HG03457 (cell line): ENCODE measurements at regions not wholly inside any gene's neighbourhood (a gene's known extent, or its start where the extent isn't known, plus 50 kb on each side); places are given as distances from the start of the nearest gene placed in this dataset.
A peak's percentile ranks its signal among the peaks of the same experiment; 100 is the strongest.

ENCODE experiments used
- ATAC-seq: cut with Tn5 transposase; IDR thresholded peaks from one replicate; pipeline ENCODE4 v1.9.1; 2021; ENCODE audit warnings: moderate number of reproducible peaks; ENCODE audit not compliant: unreplicated experiment

DNA sequence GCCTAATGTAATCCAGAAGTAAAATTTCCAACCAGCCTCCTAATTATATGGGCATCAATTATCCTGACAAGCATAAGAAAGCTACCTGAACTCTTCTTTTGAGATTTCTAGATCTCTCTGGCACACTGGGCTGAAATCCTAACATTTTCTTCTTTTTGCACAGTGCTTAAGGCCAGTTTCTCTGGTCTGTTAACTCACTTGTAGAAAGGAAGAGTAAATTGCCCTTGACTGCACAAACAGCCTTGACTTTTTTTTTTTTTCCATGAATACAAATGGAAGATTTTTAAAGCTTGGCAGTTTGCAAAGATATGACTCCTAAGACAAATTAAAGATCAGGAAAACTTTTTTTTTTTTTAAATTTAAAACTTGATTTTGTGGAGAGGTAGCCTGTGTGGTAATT lies 291.2 kb upstream of the MON1B start:
- no peak for ATAC-seq

DNA sequence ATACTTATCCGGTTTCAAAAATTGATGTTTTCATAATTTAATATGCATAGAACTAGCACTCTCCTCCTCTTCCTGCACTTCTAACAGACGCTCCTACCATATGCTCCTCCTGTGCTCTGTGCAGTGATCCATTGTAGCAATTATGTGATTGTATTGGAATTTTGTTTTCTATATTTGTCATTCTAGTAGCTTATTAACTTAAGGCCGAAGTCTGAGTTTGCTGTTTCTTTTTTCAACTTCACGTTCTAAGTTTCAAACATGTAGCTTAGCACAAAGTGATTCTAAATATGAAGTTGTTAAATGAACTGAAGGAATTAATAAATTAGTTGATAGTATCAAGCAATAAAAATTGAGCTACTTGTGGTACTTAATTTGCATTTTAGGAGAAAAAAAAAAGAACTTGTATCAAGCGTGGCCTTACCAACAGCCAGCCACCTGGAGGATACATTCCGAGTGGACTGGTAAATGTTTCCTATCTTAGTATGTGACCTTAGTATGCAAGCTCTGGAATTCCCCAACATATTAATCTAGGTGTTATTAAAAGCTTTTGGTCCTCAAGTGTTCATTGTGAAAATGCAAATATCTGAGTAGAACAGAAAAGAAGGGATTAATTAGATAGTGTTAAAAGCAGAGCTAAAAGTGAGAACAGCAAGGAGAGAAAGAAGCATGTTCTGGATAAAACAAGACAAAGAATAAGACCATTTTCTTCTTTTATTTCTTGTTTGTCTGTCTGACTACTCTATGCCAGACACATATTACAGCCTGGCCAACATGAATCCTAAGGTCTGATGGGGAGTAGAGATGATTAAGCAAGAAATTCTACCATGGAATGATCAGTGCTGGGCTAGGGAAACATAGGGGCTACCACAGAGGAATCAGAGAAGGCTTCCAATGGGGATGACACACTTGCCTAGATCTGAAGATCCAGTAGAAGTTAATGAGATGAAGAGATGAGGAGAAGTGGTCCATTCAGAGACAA lies 290.4 kb upstream of the MON1B start:
- no peak for ATAC-seq

DNA sequence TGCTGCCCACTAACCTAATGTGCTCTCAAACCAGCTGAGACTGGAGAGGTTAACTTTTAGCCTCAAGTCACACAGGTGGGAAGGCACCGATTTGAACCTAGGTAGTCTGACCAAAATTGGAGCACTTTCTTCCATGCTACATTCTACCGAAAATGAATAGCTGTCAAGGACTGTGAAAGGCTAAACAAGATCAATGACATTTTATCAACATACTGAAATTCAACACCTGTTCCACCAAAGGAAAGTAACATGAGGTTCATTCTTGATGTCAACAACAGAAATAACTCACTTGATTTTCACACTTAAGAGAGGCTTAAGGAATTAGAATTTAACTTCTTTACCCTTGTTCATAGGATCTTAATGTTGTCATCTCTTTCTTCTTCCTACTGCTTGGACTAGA lies 284.4 kb upstream of the MON1B start:
- ATAC-seq, result no peak

DNA sequence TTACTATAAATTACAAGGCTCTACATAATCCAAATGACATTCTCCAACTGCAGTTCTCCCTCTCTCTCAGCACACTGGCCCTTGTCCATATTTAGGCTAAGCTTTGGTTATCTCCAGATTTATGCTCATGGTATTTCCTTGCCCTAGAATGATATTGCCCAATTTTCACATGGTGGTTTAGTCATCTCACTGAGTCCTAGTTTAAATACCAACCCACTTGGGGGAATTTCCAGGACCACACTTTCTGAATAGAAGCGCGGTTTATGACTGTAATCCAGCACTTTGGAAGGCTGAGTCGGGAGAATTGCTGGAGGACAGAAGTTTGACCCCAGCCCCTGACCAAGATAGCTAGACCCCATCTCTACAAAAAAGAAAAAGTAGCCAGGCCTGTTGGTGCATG lies 280.1 kb upstream of the MON1B start:
- ATAC-seq, result no peak

GRCh38 chr16:76913046-76913445 lies 277.9 kb upstream of the MON1B start:
- ATAC-seq, result no peak

DNA sequence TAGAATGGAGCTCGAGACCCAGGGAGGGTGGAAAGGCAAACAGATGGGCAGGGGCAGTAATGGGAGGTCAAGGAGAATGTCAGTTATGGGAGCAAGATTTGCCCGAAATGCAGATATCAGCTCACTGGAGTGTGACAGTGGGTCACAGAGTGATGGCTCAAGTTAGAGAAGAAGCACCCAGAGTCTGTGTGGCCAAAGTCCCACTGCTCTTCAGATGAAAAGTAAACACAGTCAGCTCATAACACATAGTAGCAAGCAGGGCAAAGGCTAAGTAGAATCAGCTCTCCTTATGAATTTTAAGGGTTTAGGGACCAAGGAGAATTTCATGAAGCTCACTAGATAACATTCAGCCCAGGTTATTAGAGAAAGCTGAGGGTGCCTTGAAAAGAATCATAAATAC lies 264.9 kb upstream of the MON1B start:
- no peak for ATAC-seq

DNA sequence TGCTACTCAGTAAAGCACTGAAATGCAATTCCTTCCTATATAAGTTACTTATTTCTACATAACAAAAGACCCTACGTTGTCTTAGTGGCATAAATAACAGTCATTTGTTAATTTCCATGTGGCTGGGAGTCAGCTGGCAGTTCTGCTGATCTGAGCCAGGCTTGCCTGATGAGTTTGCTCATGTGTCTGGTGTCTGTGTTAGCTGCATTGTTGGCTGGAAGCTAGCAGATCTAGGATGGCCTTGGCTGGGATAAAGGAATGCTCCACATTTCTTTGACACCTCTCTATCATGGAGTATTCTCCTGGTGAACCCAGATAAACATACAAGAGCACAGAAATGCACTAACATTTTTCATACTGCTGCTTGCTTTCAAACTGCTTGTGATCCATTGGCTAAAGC lies 264.4 kb upstream of the MON1B start:
- ATAC-seq, result no peak

DNA sequence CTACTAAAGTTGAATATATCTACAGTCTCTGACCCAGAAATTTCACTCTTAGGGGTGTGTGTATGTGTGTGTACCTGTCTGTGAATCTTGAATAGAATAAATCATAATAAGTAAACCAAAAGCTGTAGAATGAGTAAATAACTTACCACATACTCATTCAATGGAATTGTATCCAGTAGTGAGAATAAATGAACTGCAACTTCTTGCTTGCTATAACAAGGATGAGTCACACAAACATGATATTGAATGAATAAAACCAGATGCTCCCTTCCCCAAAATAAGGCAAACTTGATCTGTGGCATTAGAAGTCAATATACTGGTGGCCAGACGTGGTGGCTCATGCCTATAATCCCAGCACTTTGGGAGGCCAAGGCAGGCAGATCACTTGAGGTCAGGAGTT lies 259.8 kb upstream of the MON1B start:
- ATAC-seq, result no peak

DNA sequence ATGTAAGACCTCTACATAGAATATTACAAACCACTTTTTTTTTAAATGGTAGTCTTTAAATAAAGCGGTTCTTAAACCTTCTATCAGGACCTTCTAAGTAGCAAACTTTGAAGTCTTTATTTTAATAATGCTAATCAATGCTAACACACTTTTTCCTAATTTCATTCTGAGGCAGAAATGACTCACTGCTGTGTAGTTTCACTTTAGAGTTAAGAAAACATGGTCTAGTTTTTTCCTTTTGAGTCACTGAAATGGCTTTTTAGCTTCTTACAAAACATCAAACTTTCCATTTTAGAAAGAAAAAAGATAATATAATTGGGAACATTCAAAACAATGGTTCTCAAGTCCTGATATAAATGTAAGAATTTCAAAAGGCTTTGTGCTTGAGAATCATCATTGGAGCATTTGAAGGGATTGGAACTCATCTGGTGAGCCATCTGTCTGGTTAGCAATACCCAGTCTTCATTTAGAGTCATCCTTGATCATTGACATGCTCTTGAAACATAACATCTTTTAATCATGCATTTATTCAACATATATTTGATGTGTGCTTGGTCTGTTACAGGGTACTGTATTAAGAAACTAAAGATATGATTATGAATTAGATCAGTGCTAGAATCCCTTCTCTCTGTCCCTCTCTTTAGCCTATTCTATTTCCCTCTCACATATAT lies 258.3 kb upstream of the MON1B start:
- no peak for ATAC-seq

GRCh38 chr16:76940251-76940650 lies 250.7 kb upstream of the MON1B start:
- ATAC-seq, result no peak

DNA sequence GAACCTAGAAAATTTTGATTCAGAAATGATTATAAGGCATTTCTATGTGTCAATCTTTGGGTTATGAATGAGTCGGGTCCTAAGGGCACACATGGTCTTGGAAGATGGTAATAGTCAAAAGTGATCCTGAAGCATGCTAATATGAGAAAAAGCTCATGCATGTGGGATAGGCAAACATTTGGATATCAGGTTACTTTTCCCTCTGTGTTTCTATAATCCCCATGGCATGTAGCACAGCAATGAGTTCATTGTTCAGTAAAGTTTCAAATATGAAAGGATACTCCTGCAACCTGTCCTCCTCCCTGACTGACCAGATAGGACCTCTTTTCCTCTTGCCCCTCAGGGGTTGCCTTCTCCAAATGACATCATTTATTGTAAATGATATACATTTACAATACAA lies 249.9 kb upstream of the MON1B start:
- ATAC-seq, result no peak

DNA sequence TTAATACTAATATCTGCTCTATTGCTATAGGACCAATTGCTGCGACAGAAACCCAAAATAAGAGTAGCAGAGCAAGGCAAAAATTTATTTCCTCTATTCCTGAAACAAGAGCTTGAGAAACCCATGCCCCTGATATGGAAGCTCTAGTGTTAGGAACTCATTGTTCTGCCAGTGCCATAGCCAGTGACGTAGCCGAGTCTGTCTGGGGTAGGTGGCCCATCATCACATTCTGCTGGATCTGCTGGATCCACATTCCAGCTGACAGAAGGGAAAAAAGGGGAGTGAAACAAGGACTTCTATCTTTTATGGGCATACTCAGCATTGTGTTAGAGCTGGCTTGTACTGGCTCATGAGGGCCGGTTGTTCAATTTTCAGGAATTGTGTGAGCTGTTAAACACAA lies 248.9 kb upstream of the MON1B start:
- no peak for ATAC-seq

- ATAC-seq, result no peak
Observed at GRCh38 chr16:76943921-76944320, 247.1 kb upstream of the MON1B start.

DNA sequence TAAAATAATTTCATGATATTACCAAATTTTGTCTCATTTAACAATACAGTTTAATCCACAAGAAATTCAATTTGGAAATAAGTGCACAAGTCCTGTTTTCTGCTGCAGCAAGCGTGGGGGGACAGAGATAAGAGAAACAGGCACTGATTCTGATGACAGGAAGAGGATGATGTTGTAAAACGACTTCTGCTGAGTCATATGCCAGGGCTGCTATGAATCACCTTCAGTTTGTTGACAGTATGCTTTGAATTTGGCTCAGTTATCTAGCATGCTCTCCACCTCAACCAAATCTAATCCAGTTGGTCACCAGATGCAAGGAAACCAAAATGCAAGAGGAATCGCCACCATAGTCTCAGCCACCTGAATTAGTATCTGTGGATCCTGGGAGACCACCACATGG lies 244.1 kb upstream of the MON1B start:
- ATAC-seq, result no peak

- no peak for ATAC-seq
Observed at GRCh38 chr16:76947749-76948148, 243.2 kb upstream of the MON1B start.

DNA sequence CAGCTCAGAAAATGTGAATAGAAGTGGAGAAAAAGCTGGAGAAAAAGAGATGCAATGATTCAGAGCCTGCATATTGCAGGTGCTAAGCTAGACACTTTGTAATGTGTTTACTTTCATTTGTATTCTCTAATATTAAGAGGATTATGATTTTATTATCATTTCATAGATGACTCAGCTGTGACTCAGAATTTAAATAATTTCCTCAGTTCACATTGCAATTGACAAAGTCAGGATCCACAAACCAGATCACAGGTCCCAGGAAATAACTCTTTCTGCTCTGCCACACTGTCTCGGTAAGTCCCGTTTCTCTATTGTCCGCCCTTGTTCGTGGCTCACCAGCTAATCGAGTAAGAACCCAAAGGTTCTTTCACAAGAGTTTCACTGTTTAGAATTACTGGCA lies 235.4 kb upstream of the MON1B start:
- no peak for ATAC-seq

- no peak for ATAC-seq
Observed at GRCh38 chr16:76956394-76956793, 234.6 kb upstream of the MON1B start.

- no peak for ATAC-seq
Observed at GRCh38 chr16:76956841-76957240, 234.1 kb upstream of the MON1B start.

- no peak for ATAC-seq
Observed at GRCh38 chr16:76959166-76959565, 231.8 kb upstream of the MON1B start.

- peak; percentile 69 for ATAC-seq
Observed at GRCh38 chr16:76963614-76964315, 227.2 kb upstream of the MON1B start.

DNA sequence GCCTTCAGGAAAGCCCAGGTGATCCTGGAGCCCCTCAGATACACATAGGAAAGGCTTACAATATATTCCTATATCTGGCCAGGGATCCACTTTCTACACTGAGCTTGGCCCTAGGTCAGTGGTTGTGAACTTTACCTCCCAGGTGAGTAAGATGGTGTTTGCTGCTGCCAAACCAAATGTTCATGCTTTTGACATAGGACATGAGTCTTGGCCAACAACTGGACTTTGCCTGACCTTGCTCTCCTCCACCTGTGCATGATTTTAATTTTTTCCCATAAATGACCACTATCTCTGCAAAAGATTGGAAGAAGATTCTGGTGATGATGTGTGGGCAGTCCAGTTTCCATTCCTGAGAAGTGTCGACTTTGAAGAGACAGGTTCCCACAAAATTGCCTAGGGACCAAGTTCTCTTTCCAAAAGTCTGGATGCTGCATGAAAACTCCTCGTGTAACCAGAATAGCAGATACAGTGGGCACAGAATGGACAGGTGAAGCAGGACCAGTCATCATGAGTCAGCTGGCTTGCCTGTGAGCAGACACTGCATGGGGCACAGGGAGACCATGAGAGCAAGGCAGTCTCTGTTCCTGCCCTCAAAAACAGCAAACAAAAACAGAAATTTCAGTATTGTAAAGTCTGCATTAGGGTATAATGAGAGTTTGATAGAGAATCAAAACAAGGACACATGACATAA lies 226.4 kb upstream of the MON1B start:
- no peak for ATAC-seq
